C4-2B (cell line): ENCODE measurements at regions not wholly inside any gene's neighbourhood (a gene's known extent, or its start where the extent isn't known, plus 50 kb on each side); places are given as distances from the start of the nearest gene placed in this dataset.

Experiments used
- CTCF ChIP-seq: fragments of 450-650 bp; conservative IDR thresholded peaks from 2 replicates; pipeline ENCODE4 v1.5.1; 2017; ENCODE audit warnings: mild to moderate bottlenecking
- ZFX ChIP-seq: fragments of 450-650 bp; IDR thresholded peaks from 2 replicates; pipeline ENCODE4 v1.6.1; 2017

GRCh38 chr20:40960521-40960956 is 68.1 kb upstream of the TOP1 start:
- TF ChIP-seq CTCF (no peak), ZFX (no peak)
